ENCODE measurements at regions not wholly inside any gene's neighbourhood (a gene's known extent, or its start where the extent isn't known, plus 50 kb on each side); places are given as distances from the start of the nearest gene placed in this dataset.
A peak's percentile ranks its signal among the peaks of the same experiment; 100 is the strongest.
"Not testable (repeated sequence)": the region's sequence is repeated elsewhere in the genome, so short reads cannot be mapped to it uniquely, and the experiment has no call there.

- intact Hi-C loops (cut with DNase I): no loop called here
- no peak for DNase-seq
These were observed 185.7 kb upstream of the CRIM1 start for GRCh38 chr2:36169843-36170242.

- DNase-seq: no peak
- intact Hi-C loops (cut with DNase I): no loop called here
These were observed 187.5 kb upstream of the CRIM1 start for GRCh38 chr2:36168115-36168514.

GRCh38 chr2:36165132-36165531 is 190.4 kb upstream of the CRIM1 start:
- DNase-seq: no peak
- intact Hi-C loops (cut with DNase I): no loop called here

GRCh38 chr2:36163520-36164254 is 191.9 kb upstream of the CRIM1 start:
- intact Hi-C loops (cut with DNase I): no loop called here
- DNase-seq: no peak

GRCh38 chr2:36157093-36157492 is 198.5 kb upstream of the CRIM1 start:
- intact Hi-C loops (cut with DNase I); DNase-seq: not testable (repeated sequence)

GRCh38 chr2:36147670-36148390 is 207.7 kb upstream of the CRIM1 start:
- intact Hi-C loops (cut with DNase I): no loop called here
- DNase-seq: no peak

- DNase-seq: no peak
- intact Hi-C loops (cut with DNase I): no loop called here
These were observed 208.8 kb upstream of the CRIM1 start for GRCh38 chr2:36146765-36147164.

- DNase-seq: no peak
- intact Hi-C loops (cut with DNase I): no loop called here
These were observed 215.2 kb upstream of the CRIM1 start for GRCh38 chr2:36140391-36140790.

GRCh38 chr2:36137612-36138011 is 218.0 kb upstream of the CRIM1 start:
- intact Hi-C loops (cut with DNase I): no loop called here
- DNase-seq: no peak

- DNase-seq: no peak
- intact Hi-C loops (cut with DNase I): no loop called here
These were observed 221.3 kb upstream of the CRIM1 start for GRCh38 chr2:36134281-36134680.

GRCh38 chr2:36128359-36128758 is 227.2 kb upstream of the CRIM1 start:
- no peak for DNase-seq
- intact Hi-C loops (cut with DNase I): no loop called here

GRCh38 chr2:36125702-36126101 is 229.9 kb upstream of the CRIM1 start:
- no peak for DNase-seq
- intact Hi-C loops (cut with DNase I): no loop called here

- no peak for DNase-seq
- intact Hi-C loops (cut with DNase I): no loop called here
These were observed 231.6 kb upstream of the CRIM1 start for GRCh38 chr2:36123995-36124394.

GRCh38 chr2:36097022-36097421 is 258.6 kb upstream of the CRIM1 start:
- intact Hi-C loops (cut with DNase I): no loop called here
- DNase-seq: no peak

GRCh38 chr2:36091844-36092741 is 263.5 kb upstream of the CRIM1 start:
- DNase-seq: peak in 3 of 10 donors; percentile 63 to 72 (median 65)
- intact Hi-C loops (cut with DNase I): not testable (repeated sequence)

- intact Hi-C loops (cut with DNase I): no loop called here
- peak in 1 of 10 donors; percentile 77 for DNase-seq
These were observed 266.8 kb upstream of the CRIM1 start for GRCh38 chr2:36088716-36089328.

- DNase-seq: no peak
- intact Hi-C loops (cut with DNase I): no loop called here
These were observed 268.2 kb upstream of the CRIM1 start for GRCh38 chr2:36087344-36087743.

- intact Hi-C loops (cut with DNase I): no loop called here
- DNase-seq: no peak
These were observed 275.8 kb upstream of the CRIM1 start for GRCh38 chr2:36079793-36080192.

GRCh38 chr2:36074008-36074407 is 281.6 kb upstream of the CRIM1 start:
- DNase-seq: no peak
- intact Hi-C loops (cut with DNase I): no loop called here

GRCh38 chr2:36071698-36072097 is 283.9 kb upstream of the CRIM1 start:
- intact Hi-C loops (cut with DNase I): no loop called here
- DNase-seq: no peak

- no peak for DNase-seq
- intact Hi-C loops (cut with DNase I): no loop called here
These were observed 286.5 kb upstream of the CRIM1 start for GRCh38 chr2:36069074-36069473.
